ENCODE measurements at regions not wholly inside any gene's neighbourhood (a gene's known extent, or its start where the extent isn't known, plus 50 kb on each side); places are given as distances from the start of the nearest gene placed in this dataset.

GRCh38 chr14:51334566-51334965 lies 94.5 kb downstream of the TMX1 start:
- TF ChIP-seq, protein P1, sequence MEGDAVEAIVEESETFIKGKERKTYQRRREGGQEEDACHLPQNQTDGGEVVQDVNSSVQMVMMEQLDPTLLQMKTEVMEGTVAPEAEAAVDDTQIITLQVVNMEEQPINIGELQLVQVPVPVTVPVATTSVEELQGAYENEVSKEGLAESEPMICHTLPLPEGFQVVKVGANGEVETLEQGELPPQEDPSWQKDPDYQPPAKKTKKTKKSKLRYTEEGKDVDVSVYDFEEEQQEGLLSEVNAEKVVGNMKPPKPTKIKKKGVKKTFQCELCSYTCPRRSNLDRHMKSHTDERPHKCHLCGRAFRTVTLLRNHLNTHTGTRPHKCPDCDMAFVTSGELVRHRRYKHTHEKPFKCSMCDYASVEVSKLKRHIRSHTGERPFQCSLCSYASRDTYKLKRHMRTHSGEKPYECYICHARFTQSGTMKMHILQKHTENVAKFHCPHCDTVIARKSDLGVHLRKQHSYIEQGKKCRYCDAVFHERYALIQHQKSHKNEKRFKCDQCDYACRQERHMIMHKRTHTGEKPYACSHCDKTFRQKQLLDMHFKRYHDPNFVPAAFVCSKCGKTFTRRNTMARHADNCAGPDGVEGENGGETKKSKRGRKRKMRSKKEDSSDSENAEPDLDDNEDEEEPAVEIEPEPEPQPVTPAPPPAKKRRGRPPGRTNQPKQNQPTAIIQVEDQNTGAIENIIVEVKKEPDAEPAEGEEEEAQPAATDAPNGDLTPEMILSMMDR (IDR thresholded peaks at IDR 0.05) = no peak
- no peak for TF ChIP-seq POLR2A (IDR thresholded peaks at IDR 0.05)

All from adrenal gland (tissue), 5 donors.